ENCODE measurements at regions not wholly inside any gene's neighbourhood (a gene's known extent, or its start where the extent isn't known, plus 50 kb on each side); places are given as distances from the start of the nearest gene placed in this dataset.
A peak's percentile ranks its signal among the peaks of the same experiment; 100 is the strongest.

GRCh38 chr2:59655809-59656208, 897.6 kb downstream of the BCL11A start:
- no peaks in the 10 kb centered on the region for H3K36me3 ChIP-seq (ENCODE audit: control insufficient read depth, insufficient read depth, low read length)
- H3K4me1 ChIP-seq (ENCODE audit: control insufficient read depth, insufficient read depth, low read length): no peaks in the 10 kb centered on the region
- H3K27me3 ChIP-seq (ENCODE audit: control insufficient read depth, insufficient read depth, low read length): no peaks in the 10 kb centered on the region
- H3K27ac ChIP-seq (ENCODE audit: low read length): no peak overlapping the region
- 89% methylated on average over 4 of the region's 9 CpGs for WGBS (ENCODE audit: insufficient coverage, low lambda C conversion rate)
- no peak for DNase-seq
- no peaks in the 10 kb centered on the region for H3K9me3 ChIP-seq (ENCODE audit: control insufficient read depth, low read depth, low read length)
- no peak overlapping the region for H3K4me3 ChIP-seq (ENCODE audit: low read length)

GRCh38 chr2:59654710-59655109, 898.7 kb downstream of the BCL11A start:
- H3K4me3 ChIP-seq (ENCODE audit: low read length): no peak overlapping the region
- H3K27ac ChIP-seq (ENCODE audit: low read length): no peak overlapping the region
- H3K4me1 ChIP-seq (ENCODE audit: control insufficient read depth, insufficient read depth, low read length): no peaks in the 10 kb centered on the region
- no CpG with 5 or more reads among the region's 4 CpGs for WGBS (ENCODE audit: insufficient coverage, low lambda C conversion rate)
- H3K9me3 ChIP-seq (ENCODE audit: control insufficient read depth, low read depth, low read length): no peaks in the 10 kb centered on the region
- no peaks in the 10 kb centered on the region for H3K27me3 ChIP-seq (ENCODE audit: control insufficient read depth, insufficient read depth, low read length)
- H3K36me3 ChIP-seq (ENCODE audit: control insufficient read depth, insufficient read depth, low read length): no peaks in the 10 kb centered on the region
- DNase-seq: no peak

GRCh38 chr2:59653164-59653563, 900.3 kb downstream of the BCL11A start:
- Histone ChIP-seq H3K27me3 (ENCODE audit: control insufficient read depth, insufficient read depth, low read length) (no peaks in the 10 kb centered on the region), H3K9me3 (ENCODE audit: control insufficient read depth, low read depth, low read length) (no peaks in the 10 kb centered on the region), H3K4me3 (ENCODE audit: low read length) (no peak overlapping the region), H3K4me1 (ENCODE audit: control insufficient read depth, insufficient read depth, low read length) (no peaks in the 10 kb centered on the region), H3K27ac (ENCODE audit: low read length) (no peak overlapping the region), H3K36me3 (ENCODE audit: control insufficient read depth, insufficient read depth, low read length) (no peaks in the 10 kb centered on the region)
- WGBS (ENCODE audit: insufficient coverage, low lambda C conversion rate): 60% methylated on average over 1 of the region's 2 CpGs
- DNase-seq: no peak

- no peak for DNase-seq
- Histone ChIP-seq H3K9me3 (ENCODE audit: control insufficient read depth, low read depth, low read length) (no peaks in the 10 kb centered on the region), H3K4me1 (ENCODE audit: control insufficient read depth, insufficient read depth, low read length) (no peaks in the 10 kb centered on the region), H3K27ac (ENCODE audit: low read length) (no peak overlapping the region), H3K4me3 (ENCODE audit: low read length) (no peak overlapping the region), H3K27me3 (ENCODE audit: control insufficient read depth, insufficient read depth, low read length) (no peaks in the 10 kb centered on the region), H3K36me3 (ENCODE audit: control insufficient read depth, insufficient read depth, low read length) (no peaks in the 10 kb centered on the region)
- WGBS (ENCODE audit: insufficient coverage, low lambda C conversion rate): 83% methylated on average over 1 of the region's 1 CpG
These were observed 922.7 kb downstream of the BCL11A start for GRCh38 chr2:59630789-59631188.

- no peak overlapping the region for H3K27ac ChIP-seq (ENCODE audit: low read length)
- H3K4me3 ChIP-seq (ENCODE audit: low read length): no peak overlapping the region
- WGBS (ENCODE audit: insufficient coverage, low lambda C conversion rate): no CpG with 5 or more reads among the region's 1 CpG
These were observed 925.9 kb downstream of the BCL11A start for GRCh38 chr2:59627599-59627998.

GRCh38 chr2:59622599-59623308, 930.7 kb downstream of the BCL11A start:
- Histone ChIP-seq H3K4me3 (ENCODE audit: low read length) (no peak overlapping the region), H3K36me3 (ENCODE audit: control insufficient read depth, insufficient read depth, low read length) (no peaks in the 10 kb centered on the region), H3K4me1 (ENCODE audit: control insufficient read depth, insufficient read depth, low read length) (no peaks in the 10 kb centered on the region), H3K9me3 (ENCODE audit: control insufficient read depth, low read depth, low read length) (no peaks in the 10 kb centered on the region), H3K27me3 (ENCODE audit: control insufficient read depth, insufficient read depth, low read length) (no peaks in the 10 kb centered on the region), H3K27ac (ENCODE audit: low read length) (no peak overlapping the region)
- DNase-seq: no peak

More at GRCh38 chr2:59627599-59627998, 925.9 kb downstream of the BCL11A start:
- Histone ChIP-seq H3K4me1 (ENCODE audit: control insufficient read depth, insufficient read depth, low read length) (no peaks in the 10 kb centered on the region), H3K27me3 (ENCODE audit: control insufficient read depth, insufficient read depth, low read length) (no peaks in the 10 kb centered on the region), H3K36me3 (ENCODE audit: control insufficient read depth, insufficient read depth, low read length) (no peaks in the 10 kb centered on the region), H3K9me3 (ENCODE audit: control insufficient read depth, low read depth, low read length) (no peaks in the 10 kb centered on the region)
- DNase-seq: peak; percentile 5 to 9

GRCh38 chr2:59604123-59604522, 949.3 kb downstream of the BCL11A start:
- no peak for DNase-seq
- Histone ChIP-seq H3K9me3 (ENCODE audit: control insufficient read depth, low read depth, low read length) (no peaks in the 10 kb centered on the region), H3K4me1 (ENCODE audit: control insufficient read depth, insufficient read depth, low read length) (no peaks in the 10 kb centered on the region), H3K27ac (ENCODE audit: low read length) (no peak overlapping the region), H3K36me3 (ENCODE audit: control insufficient read depth, insufficient read depth, low read length) (no peaks in the 10 kb centered on the region), H3K4me3 (ENCODE audit: low read length) (no peak overlapping the region), H3K27me3 (ENCODE audit: control insufficient read depth, insufficient read depth, low read length) (no peaks in the 10 kb centered on the region)
- WGBS (ENCODE audit: insufficient coverage, low lambda C conversion rate): no CpG with 5 or more reads among the region's 1 CpG

- no peak for DNase-seq
- H3K9me3 ChIP-seq (ENCODE audit: control insufficient read depth, low read depth, low read length): no peaks in the 10 kb centered on the region
- WGBS (ENCODE audit: insufficient coverage, low lambda C conversion rate): 80% methylated on average over 1 of the region's 5 CpGs
- no peaks in the 10 kb centered on the region for H3K27me3 ChIP-seq (ENCODE audit: control insufficient read depth, insufficient read depth, low read length)
- H3K36me3 ChIP-seq (ENCODE audit: control insufficient read depth, insufficient read depth, low read length): no peaks in the 10 kb centered on the region
- H3K4me1 ChIP-seq (ENCODE audit: control insufficient read depth, insufficient read depth, low read length): no peaks in the 10 kb centered on the region
- no peak overlapping the region for H3K27ac ChIP-seq (ENCODE audit: low read length)
- no peak overlapping the region for H3K4me3 ChIP-seq (ENCODE audit: low read length)
These were observed 958.7 kb downstream of the BCL11A start for GRCh38 chr2:59594671-59595222.

- no peak for DNase-seq
- H3K4me3 ChIP-seq (ENCODE audit: low read length): no peak overlapping the region
- H3K36me3 ChIP-seq (ENCODE audit: control insufficient read depth, insufficient read depth, low read length): no peaks in the 10 kb centered on the region
- H3K9me3 ChIP-seq (ENCODE audit: control insufficient read depth, low read depth, low read length): no peaks in the 10 kb centered on the region
- H3K27ac ChIP-seq (ENCODE audit: low read length): no peak overlapping the region
- no peaks in the 10 kb centered on the region for H3K27me3 ChIP-seq (ENCODE audit: control insufficient read depth, insufficient read depth, low read length)
- peaks cover 11% of the 10 kb centered on the region for H3K4me1 ChIP-seq (ENCODE audit: control insufficient read depth, insufficient read depth, low read length)
These were observed 962.7 kb downstream of the BCL11A start for GRCh38 chr2:59590798-59591197.

GRCh38 chr2:59589881-59590280, 963.6 kb downstream of the BCL11A start:
- no CpG with 5 or more reads among the region's 4 CpGs for WGBS (ENCODE audit: insufficient coverage, low lambda C conversion rate)
- peaks cover 20% of the 10 kb centered on the region for H3K4me1 ChIP-seq (ENCODE audit: control insufficient read depth, insufficient read depth, low read length)
- H3K27ac ChIP-seq (ENCODE audit: low read length): no peak overlapping the region
- H3K4me3 ChIP-seq (ENCODE audit: low read length): no peak overlapping the region
- DNase-seq: no peak
- H3K9me3 ChIP-seq (ENCODE audit: control insufficient read depth, low read depth, low read length): no peaks in the 10 kb centered on the region
- H3K27me3 ChIP-seq (ENCODE audit: control insufficient read depth, insufficient read depth, low read length): no peaks in the 10 kb centered on the region
- H3K36me3 ChIP-seq (ENCODE audit: control insufficient read depth, insufficient read depth, low read length): no peaks in the 10 kb centered on the region

GRCh38 chr2:59588286-59588685, 965.2 kb downstream of the BCL11A start:
- WGBS (ENCODE audit: insufficient coverage, low lambda C conversion rate): no CpG with 5 or more reads among the region's 5 CpGs
- Histone ChIP-seq H3K4me3 (ENCODE audit: low read length) (no peak overlapping the region), H3K9me3 (ENCODE audit: control insufficient read depth, low read depth, low read length) (no peaks in the 10 kb centered on the region), H3K27ac (ENCODE audit: low read length) (no peak overlapping the region), H3K4me1 (ENCODE audit: control insufficient read depth, insufficient read depth, low read length) (peaks cover 22% of the 10 kb centered on the region), H3K27me3 (ENCODE audit: control insufficient read depth, insufficient read depth, low read length) (no peaks in the 10 kb centered on the region), H3K36me3 (ENCODE audit: control insufficient read depth, insufficient read depth, low read length) (no peaks in the 10 kb centered on the region)
- peak; percentile 55 to 86 for DNase-seq

Data from large intestine (tissue), 3 donors.